Ishikawa (cell line): ENCODE measurements at regions not wholly inside any gene's neighbourhood (a gene's known extent, or its start where the extent isn't known, plus 50 kb on each side); places are given as distances from the start of the nearest gene placed in this dataset.

ENCODE experiments used
- CREB1 ChIP-seq: IDR thresholded peaks from 2 replicates; pipeline ENCODE4 v1.6.1; 2012; ENCODE audit warnings: low read depth
- EP300 ChIP-seq: IDR thresholded peaks from 2 replicates; pipeline ENCODE4 v1.6.1; 2012; ENCODE audit warnings: borderline replicate concordance
- FOXM1 ChIP-seq: IDR thresholded peaks from 2 replicates; pipeline ENCODE4 v1.6.1; 2012; ENCODE audit warnings: low read depth, borderline replicate concordance
- RAD21 ChIP-seq: IDR thresholded peaks from 2 replicates; pipeline ENCODE4 v1.6.1; 2012; ENCODE audit warnings: low read depth
- YY1 ChIP-seq: IDR thresholded peaks from 2 replicates; pipeline ENCODE4 v1.6.1; 2012; ENCODE audit warnings: low read depth

- TF ChIP-seq RAD21 = no peak
- no peak for TF ChIP-seq FOXM1
- no peak for TF ChIP-seq CREB1
- no peak for TF ChIP-seq EP300
- no peak for TF ChIP-seq YY1
Observed at GRCh38 chr4:53693909-53694308, 102.6 kb upstream of the LNX1 start.
